ENCODE measurements at regions not wholly inside any gene's neighbourhood (a gene's known extent, or its start where the extent isn't known, plus 50 kb on each side); places are given as distances from the start of the nearest gene placed in this dataset.

GRCh38 chr11:116598036-116598435, 174.8 kb downstream of the BUD13 start:
- Histone ChIP-seq H3K27ac (ENCODE audit: low read depth in 2 of 2, low read length in 2 of 2) (no peak overlapping the region), H3K9ac (ENCODE audit: low read length in 3 of 3) (no peak overlapping the region), H3K9me3 (ENCODE audit: control insufficient read depth in 2 of 3, insufficient read depth in 1 of 3, low read length in 3 of 3) (no peaks in the 10 kb centered on the region), H3K27me3 (ENCODE audit: control insufficient read depth, insufficient read depth, low read length) (no peaks in the 10 kb centered on the region), H3K4me1 (ENCODE audit: control insufficient read depth in 2 of 3, insufficient read depth in 2 of 3, low read depth in 1 of 3, low read length in 3 of 3) (no peaks in the 10 kb centered on the region), H3K36me3 (ENCODE audit: control insufficient read depth in 2 of 3, insufficient read depth in 3 of 3, low read length in 3 of 3) (no peaks in the 10 kb centered on the region), H3K4me3 (ENCODE audit: low read length in 3 of 3) (no peak overlapping the region)
- intact Hi-C loops (cut with DNase I) = no loop called here
- DNase-seq (no peak), FAIRE-seq (no peak)
- no peak for TF ChIP-seq CTCF (IDR thresholded peaks at IDR 0.05; ENCODE audit: borderline replicate concordance, extremely low read depth, insufficient read depth)

- no peak for TF ChIP-seq CTCF (IDR thresholded peaks at IDR 0.05; ENCODE audit: borderline replicate concordance, extremely low read depth, insufficient read depth)
Measured at GRCh38 chr11:116596346-116597260, 176.2 kb downstream of the BUD13 start.

GRCh38 chr11:116595305-116595880, 177.4 kb downstream of the BUD13 start:
- no peaks in the 10 kb centered on the region for H3K9me3 ChIP-seq (ENCODE audit: control insufficient read depth in 2 of 3, insufficient read depth in 1 of 3, low read length in 3 of 3)
- H3K36me3 ChIP-seq (ENCODE audit: control insufficient read depth in 2 of 3, insufficient read depth in 3 of 3, low read length in 3 of 3) = no peaks in the 10 kb centered on the region
- no peak overlapping the region for H3K27ac ChIP-seq (ENCODE audit: low read depth in 2 of 2, low read length in 2 of 2)
- intact Hi-C loops (cut with DNase I) = no loop called here
- DNase-seq (no peak), FAIRE-seq (no peak)
- no peak overlapping the region for H3K4me3 ChIP-seq (ENCODE audit: low read length in 3 of 3)
- H3K27me3 ChIP-seq (ENCODE audit: control insufficient read depth, insufficient read depth, low read length) = no peaks in the 10 kb centered on the region
- H3K9ac ChIP-seq (ENCODE audit: low read length in 3 of 3) = no peak overlapping the region
- no peak for TF ChIP-seq CTCF (IDR thresholded peaks at IDR 0.05; ENCODE audit: borderline replicate concordance, extremely low read depth, insufficient read depth)
- H3K4me1 ChIP-seq (ENCODE audit: control insufficient read depth in 2 of 3, insufficient read depth in 2 of 3, low read depth in 1 of 3, low read length in 3 of 3) = no peaks in the 10 kb centered on the region

More at GRCh38 chr11:116596346-116597260, 176.2 kb downstream of the BUD13 start:
- intact Hi-C loops (cut with DNase I) = no loop called here
- H3K27ac ChIP-seq (ENCODE audit: low read depth in 2 of 2, low read length in 2 of 2) = no peak overlapping the region
- H3K9ac ChIP-seq (ENCODE audit: low read length in 3 of 3) = no peak overlapping the region
- H3K36me3 ChIP-seq (ENCODE audit: control insufficient read depth in 2 of 3, insufficient read depth in 3 of 3, low read length in 3 of 3) = no peaks in the 10 kb centered on the region
- DNase-seq = no peak
- H3K4me3 ChIP-seq (ENCODE audit: low read length in 3 of 3) = no peak overlapping the region
- no peaks in the 10 kb centered on the region for H3K4me1 ChIP-seq (ENCODE audit: control insufficient read depth in 2 of 3, insufficient read depth in 2 of 3, low read depth in 1 of 3, low read length in 3 of 3)
- no peaks in the 10 kb centered on the region for H3K27me3 ChIP-seq (ENCODE audit: control insufficient read depth, insufficient read depth, low read length)
- no peaks in the 10 kb centered on the region for H3K9me3 ChIP-seq (ENCODE audit: control insufficient read depth in 2 of 3, insufficient read depth in 1 of 3, low read length in 3 of 3)
- FAIRE-seq = no peak
